HCT116 (cell line): ENCODE measurements at regions not wholly inside any gene's neighbourhood (a gene's known extent, or its start where the extent isn't known, plus 50 kb on each side); places are given as distances from the start of the nearest gene placed in this dataset.

Experiments
- ATAC-seq: fragments of 200-7000 bp; cut with Tn5 transposase; 2 replicates; pipeline ENCODE4 v1.9.1; 2020; ENCODE audit warnings: mild to moderate bottlenecking, moderate library complexity
- BruUV-seq: library from RNA; stranded (reverse); fragments of 400-500 nt; replicated peaks from 2 replicates; lab custom pipeline; 2021; lab: Mats Ljungman, UMichigan
- CTCF ChIA-PET: fragments of 300-600 bp; sonication (Branson Sonifier 250); formaldehyde crosslinking; loops from one replicate; lab custom pipeline; 2021; ENCODE audit warnings: antibody characterized with exemption; lab: Charles Lee
- POLR2A ChIA-PET: fragments of 300-600, 350-600 bp; sonication (Branson Sonifier 250); formaldehyde crosslinking; loops from one replicate; lab custom pipeline; 2021; ENCODE audit warnings: antibody characterized with exemption; lab: Charles Lee
- RAD21 ChIA-PET, 2 experiments: fragments of 300-600 bp; sonication (Branson Sonifier 250); formaldehyde crosslinking; loops; one replicate each; lab custom pipeline; 2023; ENCODE audit warnings: low total read pairs in 2 of 2; ENCODE audit not compliant: uncharacterized antibody in 2 of 2, unreplicated experiment in 2 of 2, low non-redundant PET in 1 of 2; lab: Charles Lee
- DNase-seq: peaks from one replicate; pipeline ENCODE4 v3.0.0-alpha.2; 2010; ENCODE audit warnings: low read depth, low spot score
- H2AFZ ChIP-seq: fragments of 200-600 bp; shearing (Covaris generic), sonication (generic); 2 replicates; pipeline ENCODE4 v1.6.1; 2017; ENCODE audit warnings: low read depth, mixed run types, mixed read lengths, antibody characterized with exemption, low read length; ENCODE audit not compliant: poor library complexity, severe bottlenecking
- H3K27ac ChIP-seq: 2 replicates; pipeline ENCODE4 v1.5.1; 2012; ENCODE audit warnings: low read depth, low read length
- H3K27me3 ChIP-seq: fragments of 200-600 bp; sonication (generic); 2 replicates; pipeline ENCODE4 v1.6.1; 2016; ENCODE audit warnings: mixed run types, low read length, mixed read lengths; ENCODE audit not compliant: insufficient read depth
- H3K36me3 ChIP-seq, 2 experiments: fragments of 200-500 bp in 1 of 2; fragments of 200-600 bp in 1 of 2; sonication (Bioruptor generic) in 1 of 2; sonication (generic) in 1 of 2; 2 replicates each; pipeline versions ENCODE4 v1.5.1 to v1.6.1; 2014 to 2016; ENCODE audit warnings: low read length in 2 of 2, inconsistent platforms in 1 of 2, mixed read lengths in 1 of 2, mixed run types in 1 of 2; ENCODE audit not compliant: insufficient read depth in 2 of 2, control insufficient read depth in 1 of 2
- H3K4me1 ChIP-seq, 2 experiments: fragments of 200-600 bp in 1 of 2; sonication (generic) in 1 of 2; 2 replicates each; pipeline versions ENCODE4 v1.5.1 to v1.6.1; 2012 to 2017; ENCODE audit warnings: low read length in 2 of 2, inconsistent platforms in 1 of 2, mild to moderate bottlenecking in 1 of 2, mixed read lengths in 1 of 2, mixed run types in 1 of 2, moderate library complexity in 1 of 2; ENCODE audit not compliant: insufficient read depth in 2 of 2, control insufficient read depth in 1 of 2
- H3K4me2 ChIP-seq: fragments of 200-600 bp; sonication (generic); 2 replicates; pipeline ENCODE4 v1.6.1; 2017; ENCODE audit warnings: mixed run types, low read length, mixed read lengths
- H3K4me3 ChIP-seq, 2 experiments: fragments of 200-600 bp in 1 of 2; sonication (generic) in 1 of 2; replicated peaks in 1 of 2; 2 replicates each; pipeline ENCODE4 v1.5.1; 2011 to 2016; ENCODE audit warnings: low read length in 2 of 2, control low read depth in 1 of 2, low read depth in 1 of 2, mild to moderate bottlenecking in 1 of 2, mixed read lengths in 1 of 2, mixed run types in 1 of 2
- H3K79me2 ChIP-seq: fragments of 200-600 bp; sonication (generic); 2 replicates; pipeline ENCODE4 v1.6.1; 2017; ENCODE audit warnings: mild to moderate bottlenecking, mixed run types, low read length, moderate library complexity, mixed read lengths; ENCODE audit not compliant: insufficient read depth
- H3K9ac ChIP-seq: fragments of 200-600 bp; sonication (generic); 2 replicates; pipeline ENCODE4 v1.6.1; 2016; ENCODE audit warnings: low read length, mixed read lengths
- H3K9me2 ChIP-seq: fragments of 200-600 bp; sonication (generic), shearing (Covaris generic); 2 replicates; pipeline ENCODE4 v1.6.1; 2017; ENCODE audit warnings: mixed run types, mild to moderate bottlenecking, moderate library complexity; ENCODE audit not compliant: insufficient read depth
- H3K9me3 ChIP-seq, 2 experiments: fragments of 200-500 bp in 1 of 2; fragments of 200-600 bp in 1 of 2; sonication (Bioruptor generic) in 1 of 2; sonication (generic) in 1 of 2; 2 replicates each; pipeline ENCODE4 v1.6.1; 2014 to 2017; ENCODE audit warnings: low read length in 2 of 2, mixed read lengths in 2 of 2, inconsistent platforms in 1 of 2, low read depth in 1 of 2, mild to moderate bottlenecking in 1 of 2, mixed run types in 1 of 2, moderate library complexity in 1 of 2; ENCODE audit not compliant: control insufficient read depth in 1 of 2, insufficient read depth in 1 of 2
- H4K20me1 ChIP-seq: fragments of 200-600 bp; sonication (generic), shearing (Covaris generic); 2 replicates; pipeline ENCODE4 v1.6.1; 2017; ENCODE audit warnings: mixed run types, mild to moderate bottlenecking, moderate library complexity; ENCODE audit not compliant: insufficient read depth
- CBX3 ChIP-seq: IDR thresholded peaks from 2 replicates; pipeline ENCODE4 v1.6.1; 2012; ENCODE audit warnings: low read depth
- CEBPB ChIP-seq: IDR thresholded peaks from 2 replicates; pipeline ENCODE4 v1.6.1; 2012; ENCODE audit warnings: low read depth
- EGR1 ChIP-seq: IDR thresholded peaks from 2 replicates; pipeline ENCODE4 v1.6.1; 2012; ENCODE audit warnings: low read depth
- ELF1 ChIP-seq: IDR thresholded peaks from 2 replicates; pipeline ENCODE4 v1.6.1; 2012; ENCODE audit warnings: low read depth, borderline replicate concordance
- EZH2 ChIP-seq: fragments of 200-600 bp; sonication (generic); IDR thresholded peaks from 2 replicates; pipeline ENCODE4 v1.6.1; 2017; ENCODE audit warnings: antibody characterized with exemption, mixed run types
- EZH2phosphoT487 ChIP-seq: fragments of 200-600 bp; IDR thresholded peaks from 2 replicates; pipeline ENCODE4 v1.6.1; 2018; ENCODE audit warnings: antibody characterized with exemption, borderline replicate concordance
- FOSL1 ChIP-seq: IDR thresholded peaks from 2 replicates; pipeline ENCODE4 v1.6.1; 2012; ENCODE audit warnings: low read depth
- JUND ChIP-seq: IDR thresholded peaks from 2 replicates; pipeline ENCODE4 v1.6.1; 2012
- POLR2AphosphoS5 ChIP-seq: IDR thresholded peaks from 2 replicates; pipeline ENCODE4 v1.6.1; 2011; ENCODE audit warnings: mild to moderate bottlenecking, low read depth, low read length, moderate library complexity
- RAD21 ChIP-seq: IDR thresholded peaks from 2 replicates; pipeline ENCODE4 v1.6.1; 2012; ENCODE audit warnings: low read depth, mild to moderate bottlenecking
- SIN3A ChIP-seq: IDR thresholded peaks from 2 replicates; pipeline ENCODE4 v1.6.1; 2012; ENCODE audit warnings: low read depth
- SRF ChIP-seq: IDR thresholded peaks from 2 replicates; pipeline ENCODE4 v1.6.1; 2012; ENCODE audit warnings: low read depth
- TCF7L2 ChIP-seq: IDR thresholded peaks from 2 replicates; pipeline ENCODE4 v1.7.0; 2011; ENCODE audit warnings: borderline replicate concordance, inconsistent platforms; ENCODE audit not compliant: insufficient read depth, insufficient read length; ENCODE audit errors: extremely low read depth
- ZFX ChIP-seq: fragments of 450-650 bp; IDR thresholded peaks from 2 replicates; pipeline ENCODE4 v1.6.1; 2017
- ZNF274 ChIP-seq: fragments of 200-500 bp; sonication (Bioruptor generic); IDR thresholded peaks from 2 replicates; pipeline ENCODE4 v1.6.1; 2014; ENCODE audit warnings: mild to moderate bottlenecking, low read depth, low read length, inconsistent platforms
- intact Hi-C: fragments of 100-400 bp; cut with micrococcal nuclease; formaldehyde crosslinking; loops from 2 replicates; pipeline ENCODE4 v1.10.0; 2022
- TF ChIP-seq, protein P1 (sequence below), 3 experiments: fragments of 200-600 bp in 1 of 3; sonication (generic) in 1 of 3; IDR thresholded peaks in 2 of 3; conservative IDR thresholded peaks in 1 of 3; 2 replicates each; pipeline ENCODE4 v1.5.1; 2012 to 2017; ENCODE audit warnings: low read depth in 2 of 3, low read length in 2 of 3, antibody characterized with exemption in 1 of 3, borderline replicate concordance in 1 of 3, control low read depth in 1 of 3, mild to moderate bottlenecking in 1 of 3, mixed read lengths in 1 of 3, mixed run types in 1 of 3, moderate library complexity in 1 of 3; ENCODE audit not compliant: insufficient read depth in 1 of 3

DNA sequence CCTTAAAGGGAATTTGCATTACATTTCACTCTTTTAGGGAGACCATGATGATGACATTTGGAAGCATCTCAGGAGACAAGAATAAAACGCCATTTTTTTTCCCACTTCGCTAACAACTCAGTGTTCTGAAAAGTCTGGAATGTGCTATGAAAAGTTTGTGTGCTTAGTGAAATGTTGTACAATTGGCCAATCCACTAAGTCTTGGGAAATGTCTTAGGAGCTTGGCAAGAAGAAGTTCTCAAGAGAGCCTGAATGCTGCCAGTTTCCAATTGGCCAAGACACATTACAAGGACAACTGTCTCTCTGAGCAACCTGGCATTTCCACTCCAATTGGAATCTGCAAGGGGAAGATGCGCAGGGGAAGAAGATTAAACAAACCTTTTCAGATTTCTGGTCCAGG lies 401.8 kb downstream of the RWDD3 start:
- H3K79me2 ChIP-seq, result no peaks in the 10 kb centered on the region
- CTCF ChIA-PET, result no interaction called here
- no peak overlapping the region for H2AFZ ChIP-seq
- no peak overlapping the region for H3K4me3 ChIP-seq
- ATAC-seq (no peak), DNase-seq (no peak)
- no peaks in the 10 kb centered on the region for H3K4me1 ChIP-seq
- no peaks in the 10 kb centered on the region for H3K36me3 ChIP-seq
- H3K4me2 ChIP-seq, result no peak overlapping the region
- H3K9me2 ChIP-seq, result no peaks in the 10 kb centered on the region
- POLR2A ChIA-PET, result no interaction called here
- TF ChIP-seq SRF (no peak), JUND (no peak), RAD21 (no peak), CEBPB (no peak), FOSL1 (no peak), ELF1 (no peak), EGR1 (no peak), TCF7L2 (no peak), EZH2 (no peak), SIN3A (no peak), POLR2AphosphoS5 (no peak), EZH2phosphoT487 (no peak), ZFX (no peak), CBX3 (no peak), ZNF274 (no peak)
- TF ChIP-seq, protein P1, sequence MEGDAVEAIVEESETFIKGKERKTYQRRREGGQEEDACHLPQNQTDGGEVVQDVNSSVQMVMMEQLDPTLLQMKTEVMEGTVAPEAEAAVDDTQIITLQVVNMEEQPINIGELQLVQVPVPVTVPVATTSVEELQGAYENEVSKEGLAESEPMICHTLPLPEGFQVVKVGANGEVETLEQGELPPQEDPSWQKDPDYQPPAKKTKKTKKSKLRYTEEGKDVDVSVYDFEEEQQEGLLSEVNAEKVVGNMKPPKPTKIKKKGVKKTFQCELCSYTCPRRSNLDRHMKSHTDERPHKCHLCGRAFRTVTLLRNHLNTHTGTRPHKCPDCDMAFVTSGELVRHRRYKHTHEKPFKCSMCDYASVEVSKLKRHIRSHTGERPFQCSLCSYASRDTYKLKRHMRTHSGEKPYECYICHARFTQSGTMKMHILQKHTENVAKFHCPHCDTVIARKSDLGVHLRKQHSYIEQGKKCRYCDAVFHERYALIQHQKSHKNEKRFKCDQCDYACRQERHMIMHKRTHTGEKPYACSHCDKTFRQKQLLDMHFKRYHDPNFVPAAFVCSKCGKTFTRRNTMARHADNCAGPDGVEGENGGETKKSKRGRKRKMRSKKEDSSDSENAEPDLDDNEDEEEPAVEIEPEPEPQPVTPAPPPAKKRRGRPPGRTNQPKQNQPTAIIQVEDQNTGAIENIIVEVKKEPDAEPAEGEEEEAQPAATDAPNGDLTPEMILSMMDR (IDR thresholded peaks at IDR 0.05 in 2 of 3, conservative IDR thresholded peaks at IDR 0.05 in 1 of 3; ENCODE audit: borderline replicate concordance in 1 of 3, insufficient read depth in 1 of 3, low read depth in 2 of 3, low read length in 2 of 3), result no peak
- RAD21 ChIA-PET, result no interaction called here
- H3K9ac ChIP-seq, result no peak overlapping the region
- intact Hi-C loops, result no loop called here
- H3K27me3 ChIP-seq, result no peaks in the 10 kb centered on the region
- H3K27ac ChIP-seq, result no peak overlapping the region
- BruUV-seq, result no TSS peak
- no peaks in the 10 kb centered on the region for H3K9me3 ChIP-seq
- H4K20me1 ChIP-seq, result no peaks in the 10 kb centered on the region
